ENCODE measurements at regions not wholly inside any gene's neighbourhood (a gene's known extent, or its start where the extent isn't known, plus 50 kb on each side); places are given as distances from the start of the nearest gene placed in this dataset.

- DNase-seq, result no peak
Measured at GRCh38 chr12:60803147-60803546, 1207.3 kb downstream of the SLC16A7 start.

- no peak for DNase-seq
Measured at GRCh38 chr12:60805364-60805763, 1209.5 kb downstream of the SLC16A7 start.

GRCh38 chr12:60819794-60820193, 1224.0 kb downstream of the SLC16A7 start:
- no peak for DNase-seq

GRCh38 chr12:60822580-60822979, 1226.8 kb downstream of the SLC16A7 start:
- DNase-seq, result no peak

- DNase-seq, result no peak
Measured at GRCh38 chr12:60830381-60830780, 1234.6 kb downstream of the SLC16A7 start.

GRCh38 chr12:60832290-60832689, 1236.5 kb downstream of the SLC16A7 start:
- no peak for DNase-seq

GRCh38 chr12:60834372-60834771, 1238.5 kb downstream of the SLC16A7 start:
- DNase-seq, result no peak

GRCh38 chr12:60834806-60835205, 1239.0 kb downstream of the SLC16A7 start:
- no peak for DNase-seq

- no peak for DNase-seq
Measured at GRCh38 chr12:60836651-60837050, 1240.8 kb downstream of the SLC16A7 start.

- DNase-seq, result no peak
Measured at GRCh38 chr12:60842181-60842580, 1246.4 kb downstream of the SLC16A7 start.

GRCh38 chr12:60844101-60844500, 1248.3 kb downstream of the SLC16A7 start:
- no peak for DNase-seq

GRCh38 chr12:60844875-60845274, 1249.0 kb downstream of the SLC16A7 start:
- no peak for DNase-seq

- DNase-seq, result no peak
Measured at GRCh38 chr12:60845696-60846095, 1249.9 kb downstream of the SLC16A7 start.

- DNase-seq, result no peak
Measured at GRCh38 chr12:60847281-60847680, 1251.5 kb downstream of the SLC16A7 start.

- no peak for DNase-seq
Measured at GRCh38 chr12:60849723-60850122, 1253.9 kb downstream of the SLC16A7 start.

- DNase-seq, result no peak
Measured at GRCh38 chr12:60853407-60853806, 1257.6 kb downstream of the SLC16A7 start.

GRCh38 chr12:60863421-60863820, 1267.6 kb downstream of the SLC16A7 start:
- no peak for DNase-seq

- no peak for DNase-seq
Measured at GRCh38 chr12:60872219-60872618, 1276.4 kb downstream of the SLC16A7 start.

GRCh38 chr12:60872850-60873713, 1277.3 kb downstream of the SLC16A7 start:
- DNase-seq, result no peak

GRCh38 chr12:60874091-60874490, 1278.3 kb downstream of the SLC16A7 start:
- DNase-seq, result no peak

- DNase-seq, result no peak
Measured at GRCh38 chr12:60920841-60921495, 1325.1 kb downstream of the SLC16A7 start.

- DNase-seq, result no peak
Measured at GRCh38 chr12:60921541-60921940, 1325.7 kb downstream of the SLC16A7 start.

- DNase-seq, result no peak
Measured at GRCh38 chr12:60926256-60926655, 1330.4 kb downstream of the SLC16A7 start.

GRCh38 chr12:60930151-60930550, 1330.1 kb upstream of the USP15 start:
- no peak for DNase-seq

Measured in NCI-H1436 treated with DMSO at 0.1 percent for 48 hours (cell line).